Caco-2 (cell line): ENCODE measurements at regions not wholly inside any gene's neighbourhood (a gene's known extent, or its start where the extent isn't known, plus 50 kb on each side); places are given as distances from the start of the nearest gene placed in this dataset.
"Not testable (repeated sequence)": the region's sequence is repeated elsewhere in the genome, so short reads cannot be mapped to it uniquely, and the experiment has no call there.

Source experiments
- BruUV-seq: library from RNA; stranded (reverse); fragments of 400-500 nt; replicated peaks from 2 replicates; lab custom pipeline; 2021; lab: Mats Ljungman, UMichigan
- CTCF ChIA-PET: fragments of 300-600 bp; sonication (Branson Sonifier 250); formaldehyde crosslinking; loops from one replicate; lab custom pipeline; 2022; ENCODE audit warnings: antibody characterized with exemption; lab: Charles Lee
- POLR2A ChIA-PET: fragments of 300-600 bp; sonication (Branson Sonifier 250); formaldehyde crosslinking; loops from one replicate; lab custom pipeline; 2022; ENCODE audit warnings: antibody characterized with exemption; lab: Charles Lee
- DNase-seq, 2 experiments: peaks; one replicate each; pipeline versions ENCODE4 v3.0.0 to v3.0.0-alpha.2; 2020 to 2022
- H3K27me3 ChIP-seq: replicated peaks from 2 replicates; pipeline ENCODE4 v1.6.0; 2011; ENCODE audit warnings: low read length; ENCODE audit not compliant: control insufficient read depth, insufficient read depth
- H3K36me3 ChIP-seq: 2 replicates; pipeline ENCODE4 v1.5.1; 2011; ENCODE audit warnings: low read length; ENCODE audit not compliant: control insufficient read depth, insufficient read depth
- H3K4me1 ChIP-seq: fragments of 250-450 bp; sonication (Bioruptor Pico); 2 replicates; pipeline ENCODE4 v1.5.1; 2020; ENCODE audit warnings: mild to moderate bottlenecking
- H3K4me3 ChIP-seq: 2 replicates; pipeline ENCODE4 v1.5.1; 2011; ENCODE audit warnings: low read depth, mild to moderate bottlenecking, control low read depth, low read length
- H3K9me3 ChIP-seq: fragments of 250-450 bp; sonication (Bioruptor Pico); 2 replicates; pipeline ENCODE4 v1.5.1; 2020; ENCODE audit warnings: mild to moderate bottlenecking, moderate library complexity
- H3K27ac Mint-ChIP-seq: one replicate; pipeline ENCODE4 v1.8.0; 2022; ENCODE audit warnings: mixed read lengths; ENCODE audit not compliant: unreplicated experiment
- H3K27me3 Mint-ChIP-seq: one replicate; pipeline ENCODE4 v1.8.0; 2022; ENCODE audit warnings: mixed read lengths; ENCODE audit not compliant: insufficient read depth, unreplicated experiment
- H3K36me3 Mint-ChIP-seq: one replicate; pipeline ENCODE4 v1.8.0; 2022; ENCODE audit warnings: mild to moderate bottlenecking, mixed read lengths; ENCODE audit not compliant: insufficient read depth, unreplicated experiment
- H3K4me1 Mint-ChIP-seq: one replicate; pipeline ENCODE4 v1.8.0; 2022; ENCODE audit warnings: low read depth, mixed read lengths; ENCODE audit not compliant: unreplicated experiment
- H3K4me3 Mint-ChIP-seq: one replicate; pipeline ENCODE4 v1.8.0; 2022; ENCODE audit warnings: mild to moderate bottlenecking, moderate library complexity, mixed read lengths; ENCODE audit not compliant: unreplicated experiment
- H3K9me3 Mint-ChIP-seq: one replicate; pipeline ENCODE4 v1.8.0; 2022; ENCODE audit warnings: mixed read lengths; ENCODE audit not compliant: unreplicated experiment
- intact Hi-C: fragments of 100-400 bp; cut with micrococcal nuclease; formaldehyde crosslinking; loops from one replicate; pipeline ENCODE4 v1.10.0; 2022; ENCODE audit not compliant: unreplicated experiment

DNA sequence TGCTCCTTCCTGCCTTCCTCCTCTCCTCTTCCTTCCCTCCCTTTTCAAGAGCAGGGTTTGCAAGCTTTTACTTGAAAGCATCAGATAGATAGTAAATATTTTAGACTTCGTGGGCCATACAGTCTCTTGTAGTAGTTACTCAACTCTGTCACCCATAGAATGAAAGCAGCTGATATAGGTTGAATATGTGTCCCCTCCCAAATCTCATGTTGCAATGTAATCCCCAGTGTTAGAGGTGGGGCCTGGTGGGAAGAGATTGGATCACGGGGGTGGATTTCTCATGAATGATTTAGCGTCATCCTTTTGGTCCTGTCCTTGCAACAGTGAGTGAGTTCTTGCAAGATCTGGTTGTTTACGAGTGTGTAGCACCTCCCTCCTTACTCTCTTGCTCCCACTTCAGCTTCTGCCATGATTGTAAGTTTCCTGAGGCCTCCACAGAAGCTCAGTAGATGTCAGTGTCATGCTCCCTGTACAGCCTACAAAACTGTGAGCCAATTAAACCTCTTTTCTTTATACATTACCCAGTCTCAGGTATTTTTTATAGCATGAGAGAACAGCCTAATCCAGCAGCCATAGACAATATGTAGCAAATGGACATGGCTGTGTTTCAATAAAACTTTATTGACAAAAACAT, 124.7 kb downstream of the ART5 start:
- intact Hi-C loops, H3K4me3 ChIP-seq, POLR2A ChIA-PET, H3K9me3 ChIP-seq, DNase-seq, H3K36me3 ChIP-seq, CTCF ChIA-PET, H3K27me3 ChIP-seq, H3K27me3 Mint-ChIP-seq, H3K4me3 Mint-ChIP-seq, BruUV-seq: not testable (repeated sequence)
- Mint-ChIP-seq H3K9me3 (peaks cover 23% of the 10 kb centered on the region), H3K36me3 (peaks cover 35% of the 10 kb centered on the region), H3K27ac (peak overlapping the region; percentile 67), H3K4me1 (peaks cover 38% of the 10 kb centered on the region)
- H3K4me1 ChIP-seq = peaks cover 11% of the 10 kb centered on the region

DNA sequence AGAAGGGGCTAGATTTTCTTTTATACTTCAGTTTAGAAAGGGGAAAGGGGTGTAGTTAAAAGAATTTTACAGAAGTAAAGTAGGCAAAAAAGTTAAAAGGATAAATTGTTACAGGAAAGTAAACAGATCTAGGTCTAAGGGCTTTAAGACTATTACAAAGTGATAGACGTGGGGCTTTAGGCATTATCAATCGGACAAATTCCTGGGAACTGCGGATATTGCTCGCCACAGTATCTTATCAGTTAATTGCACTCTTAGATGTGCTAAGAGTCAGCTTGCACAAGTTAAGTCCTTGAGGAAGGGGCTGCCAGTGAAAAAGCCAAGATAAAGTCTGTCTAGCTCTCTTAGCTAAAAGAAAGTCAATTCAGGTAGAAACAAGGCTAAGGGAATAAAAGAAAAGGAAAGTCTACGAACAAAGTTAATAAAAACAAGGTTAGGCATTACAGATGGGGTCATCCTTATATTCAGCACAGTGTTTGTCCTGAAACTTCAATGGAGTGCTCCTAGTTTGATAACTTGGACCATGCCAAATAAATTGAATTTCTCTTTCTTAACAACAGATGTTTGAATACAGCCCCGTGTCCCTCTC, 125.4 kb downstream of the ART5 start:
- H3K4me1 Mint-ChIP-seq = peaks cover 45% of the 10 kb centered on the region
- H3K27me3 ChIP-seq, DNase-seq, H3K9me3 ChIP-seq, CTCF ChIA-PET, H3K36me3 ChIP-seq, H3K27me3 Mint-ChIP-seq, H3K4me3 Mint-ChIP-seq, BruUV-seq, POLR2A ChIA-PET, intact Hi-C loops, H3K4me3 ChIP-seq: not testable (repeated sequence)
- H3K4me1 ChIP-seq = peaks cover 11% of the 10 kb centered on the region
- peak overlapping the region; percentile 67 for H3K27ac Mint-ChIP-seq
- peaks cover 41% of the 10 kb centered on the region for H3K36me3 Mint-ChIP-seq
- peaks cover 23% of the 10 kb centered on the region for H3K9me3 Mint-ChIP-seq

DNA sequence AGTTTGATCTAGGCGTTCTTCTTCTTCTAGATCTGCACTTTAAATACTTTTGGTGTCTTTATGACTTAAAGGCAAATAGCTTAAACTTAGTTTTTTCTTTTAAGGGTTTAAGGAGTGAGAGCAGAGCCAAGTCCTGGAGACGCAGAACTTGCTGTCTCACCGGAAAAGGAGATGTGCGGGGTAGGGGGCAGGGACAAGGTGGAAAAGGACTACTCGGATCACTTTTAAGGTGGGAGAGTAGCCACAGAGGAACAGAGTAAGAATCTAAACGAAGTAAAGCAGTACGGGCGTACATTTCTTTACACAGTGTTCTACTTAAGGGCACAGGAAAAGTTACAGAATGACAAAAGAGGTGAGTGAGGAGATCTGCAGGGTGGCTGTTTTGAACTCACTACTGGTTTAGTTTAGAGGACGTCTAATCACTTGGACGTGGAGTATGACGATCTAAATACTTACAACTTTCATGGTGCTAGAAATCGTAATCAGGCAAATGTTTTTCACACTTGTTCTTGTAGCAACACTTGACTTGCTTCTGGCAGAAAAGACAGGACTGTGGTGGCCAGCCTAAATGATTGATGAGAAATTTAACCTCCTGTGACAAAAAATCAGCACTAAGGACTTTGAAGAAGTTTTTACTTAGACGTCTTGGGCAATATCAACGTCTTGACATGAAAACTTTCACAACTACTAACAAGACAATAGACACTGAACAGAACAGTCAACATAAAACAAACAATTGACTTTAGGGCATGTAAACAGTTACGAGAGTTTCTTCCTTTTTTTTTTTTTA, 127.0 kb downstream of the ART5 start:
- H3K4me3 ChIP-seq, BruUV-seq, intact Hi-C loops, H3K9me3 ChIP-seq, POLR2A ChIA-PET, CTCF ChIA-PET, DNase-seq, H3K36me3 ChIP-seq, H3K27me3 Mint-ChIP-seq, H3K27me3 ChIP-seq: not testable (repeated sequence)
- H3K4me1 Mint-ChIP-seq = peaks cover 57% of the 10 kb centered on the region
- H3K4me1 ChIP-seq = peaks cover 13% of the 10 kb centered on the region
- H3K27ac Mint-ChIP-seq = peak overlapping the region; percentile 88
- H3K4me3 Mint-ChIP-seq = peak overlapping the region; percentile 59
- H3K9me3 Mint-ChIP-seq = peaks cover 23% of the 10 kb centered on the region
- H3K36me3 Mint-ChIP-seq = peaks cover 26% of the 10 kb centered on the region

DNA sequence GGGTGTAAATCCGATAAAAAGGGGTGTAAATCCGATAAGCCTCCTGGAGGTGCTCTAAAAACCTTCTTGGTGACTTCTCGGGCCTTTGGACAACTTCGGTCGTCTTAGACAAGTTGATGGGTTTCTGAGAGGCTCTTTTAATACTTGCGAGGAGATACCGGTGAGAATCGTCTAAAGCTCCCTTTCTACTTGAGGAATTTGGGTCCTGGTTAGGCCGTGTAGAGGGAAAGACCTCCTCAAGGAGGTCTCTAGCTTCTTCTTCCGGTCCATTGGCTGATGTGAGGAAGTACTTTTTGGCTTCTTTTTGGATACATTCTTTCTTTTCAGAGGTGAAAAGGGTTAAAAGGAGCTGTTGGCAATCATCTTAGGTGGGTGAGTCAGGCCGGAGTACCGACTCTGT, 128.5 kb downstream of the ART5 start:
- H3K27me3 Mint-ChIP-seq, H3K9me3 ChIP-seq, DNase-seq, POLR2A ChIA-PET, intact Hi-C loops, H3K4me3 ChIP-seq, H3K27me3 ChIP-seq, H3K9me3 Mint-ChIP-seq, H3K36me3 ChIP-seq, BruUV-seq, H3K4me3 Mint-ChIP-seq: not testable (repeated sequence)
- H3K4me1 Mint-ChIP-seq = peaks cover 52% of the 10 kb centered on the region
- peaks cover 17% of the 10 kb centered on the region for H3K36me3 Mint-ChIP-seq
- H3K4me1 ChIP-seq = peaks cover 15% of the 10 kb centered on the region
- CTCF ChIA-PET = interaction anchor here (1.2 kb wide), 1 partner anchor 342 kb away, joined by 3 read pairs; the partner anchor contains the start of gene STIM1
- peak overlapping the region; percentile 80 for H3K27ac Mint-ChIP-seq

DNA sequence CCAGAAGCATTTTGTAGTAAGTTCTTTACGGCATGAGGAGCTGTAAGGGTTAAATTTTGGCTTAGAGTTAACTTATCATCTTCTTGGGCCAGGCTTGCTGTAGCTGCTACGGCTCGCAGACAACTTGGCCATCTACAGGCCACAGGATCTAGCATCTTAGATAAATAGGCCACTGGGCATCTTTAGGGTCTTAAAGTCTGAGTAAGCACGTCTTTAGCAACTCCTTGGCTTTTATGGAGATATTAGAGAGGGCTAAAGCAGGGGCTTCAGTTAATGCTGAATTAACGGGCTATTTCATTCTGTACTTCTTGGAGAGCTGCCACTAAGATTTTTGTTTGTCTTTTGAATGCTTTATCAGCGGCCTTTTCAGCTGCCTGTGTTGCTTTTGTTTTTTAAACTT, 129.0 kb downstream of the ART5 start:
- H3K4me1 ChIP-seq = peaks cover 15% of the 10 kb centered on the region
- H3K9me3 Mint-ChIP-seq, H3K27me3 Mint-ChIP-seq, BruUV-seq, H3K9me3 ChIP-seq, intact Hi-C loops, DNase-seq, H3K27me3 ChIP-seq, H3K4me3 ChIP-seq, POLR2A ChIA-PET, H3K36me3 ChIP-seq: not testable (repeated sequence)
- CTCF ChIA-PET = interaction anchor here (1.2 kb wide), 1 partner anchor 342 kb away, joined by 3 read pairs; the partner anchor contains the start of gene STIM1
- Mint-ChIP-seq H3K4me3 (peak overlapping the region; percentile 50), H3K27ac (peak overlapping the region; percentile 80), H3K36me3 (peaks cover 14% of the 10 kb centered on the region), H3K4me1 (peaks cover 52% of the 10 kb centered on the region)

DNA sequence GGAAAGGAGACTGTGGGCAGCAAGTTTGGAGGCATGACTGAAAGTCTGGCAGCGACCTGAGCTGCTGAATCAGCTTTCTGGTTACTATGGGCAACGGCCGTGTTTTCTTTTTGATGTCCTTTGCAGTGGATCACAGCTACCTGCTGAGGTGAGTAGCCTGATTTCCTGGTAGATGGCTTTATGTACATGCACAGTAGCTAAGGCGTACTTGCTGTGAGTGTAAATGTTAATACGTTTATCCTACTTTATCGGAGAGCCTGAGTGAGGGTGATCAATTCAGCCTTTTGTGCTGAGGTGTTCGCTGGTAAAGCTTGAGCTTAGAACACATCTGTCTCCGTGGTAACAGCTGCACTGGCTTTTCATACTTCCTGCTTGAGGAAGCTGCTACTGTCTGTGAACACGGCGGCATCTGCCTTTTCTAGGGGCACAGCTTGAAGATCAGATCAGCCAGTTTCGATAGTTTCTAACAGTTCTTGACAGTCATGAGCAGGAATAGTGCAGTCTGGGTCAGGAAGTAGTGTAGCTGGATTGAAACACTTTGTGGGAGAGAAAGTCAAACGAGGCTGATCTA, 129.6 kb downstream of the ART5 start:
- BruUV-seq, POLR2A ChIA-PET, H3K36me3 ChIP-seq, CTCF ChIA-PET, H3K27me3 Mint-ChIP-seq, H3K4me3 ChIP-seq, intact Hi-C loops, H3K9me3 ChIP-seq, H3K9me3 Mint-ChIP-seq, H3K27me3 ChIP-seq: not testable (repeated sequence)
- Mint-ChIP-seq H3K4me1 (peaks cover 51% of the 10 kb centered on the region), H3K4me3 (peak overlapping the region; percentile 50), H3K36me3 (peaks cover 14% of the 10 kb centered on the region), H3K27ac (peak overlapping the region; percentile 80)
- peaks cover 15% of the 10 kb centered on the region for H3K4me1 ChIP-seq
- peak; percentile 43 to 52 for DNase-seq
